Uterus (tissue), 2 donors: ENCODE measurements at regions not wholly inside any gene's neighbourhood (a gene's known extent, or its start where the extent isn't known, plus 50 kb on each side); places are given as distances from the start of the nearest gene placed in this dataset.

Source experiments
- CTCF ChIP-seq, 4 experiments: fragments of 200-600 bp in 2 of 4; fragments of 450-650 bp in 2 of 4; sonication (generic) in 2 of 4; IDR thresholded peaks; one replicate each; pipeline ENCODE4 v1.5.1; 2016 to 2019; ENCODE audit warnings: antibody characterized with exemption in 4 of 4, mild to moderate bottlenecking in 2 of 4, moderate library complexity in 1 of 4
- POLR2A ChIP-seq, 2 donors: fragments of 450-650 bp; IDR thresholded peaks; one replicate each; pipeline ENCODE4 v1.6.1; 2016; ENCODE audit warnings: antibody characterized with exemption in 2 of 2, mild to moderate bottlenecking in 1 of 2, moderate library complexity in 1 of 2

- TF ChIP-seq CTCF (IDR thresholded peaks at IDR 0.05) (no peak), POLR2A (IDR thresholded peaks at IDR 0.05) (no peak)
Measured at GRCh38 chr20:6632187-6632586, 135.3 kb upstream of the BMP2 start.
